Sciatic nerve (tissue), 2 donors: ENCODE measurements at regions not wholly inside any gene's neighbourhood (a gene's known extent, or its start where the extent isn't known, plus 50 kb on each side); places are given as distances from the start of the nearest gene placed in this dataset.

Source experiments
- ATAC-seq: fragments of 200-7000 bp; cut with Tn5 transposase; one replicate; pipeline ENCODE4 v1.9.1; 2020; ENCODE audit warnings: mild to moderate bottlenecking, moderate library complexity
- DNase-seq: peaks from one replicate; pipeline ENCODE4 v3.0.0-alpha.2; 2020; ENCODE audit warnings: low spot score
- intact Hi-C: fragments of 100-400 bp; cut with DNase I; formaldehyde crosslinking; loops from one replicate; pipeline ENCODE4 v1.14.2; 2022
- donor health status: DM: no; HTN: no; CAD: no.
- donor health status: DM: no; HTN: no; CAD: no.

DNA sequence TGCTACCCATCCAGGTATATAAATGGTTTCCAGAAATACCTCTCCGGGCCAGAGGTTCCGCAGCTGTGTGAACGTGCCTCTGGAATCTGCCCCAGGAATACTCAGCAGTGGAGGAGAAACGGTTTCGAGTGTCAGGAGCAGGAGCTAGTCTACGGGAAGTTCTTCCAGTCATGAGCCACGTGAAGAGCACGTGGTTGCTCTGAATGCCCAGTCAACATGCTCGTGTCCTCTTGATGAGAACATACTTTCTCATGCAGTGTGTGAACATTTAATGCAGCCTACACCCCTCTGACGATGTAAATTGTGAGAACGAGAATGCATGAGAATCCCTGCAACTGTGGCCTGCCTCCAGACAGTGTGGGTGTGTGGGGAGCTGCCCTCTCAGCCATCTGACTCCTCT is 277.0 kb upstream of the SHH start:
- ATAC-seq (no peak), DNase-seq (no peak)
- intact Hi-C loops, result no loop called here

DNA sequence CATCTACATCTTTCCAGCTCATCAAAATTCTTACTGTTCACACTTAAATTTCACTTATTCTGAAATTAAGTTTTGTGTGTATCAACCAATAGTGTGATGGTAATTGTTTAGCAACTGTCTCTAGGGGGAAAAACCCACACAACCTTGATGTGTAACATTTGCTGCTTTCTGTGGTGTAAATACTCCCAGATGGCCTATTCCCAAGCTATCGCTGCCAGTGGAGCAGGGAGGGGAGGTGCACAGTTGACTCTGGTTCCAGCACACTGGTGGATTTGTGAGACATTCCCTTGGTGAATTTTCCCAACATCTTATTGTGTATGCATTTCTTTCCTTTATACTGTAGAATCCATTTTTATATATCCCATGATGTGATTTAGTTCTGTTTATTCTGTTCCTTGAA is 275.9 kb upstream of the SHH start:
- ATAC-seq (no peak), DNase-seq (no peak)
- intact Hi-C loops, result no loop called here

DNA sequence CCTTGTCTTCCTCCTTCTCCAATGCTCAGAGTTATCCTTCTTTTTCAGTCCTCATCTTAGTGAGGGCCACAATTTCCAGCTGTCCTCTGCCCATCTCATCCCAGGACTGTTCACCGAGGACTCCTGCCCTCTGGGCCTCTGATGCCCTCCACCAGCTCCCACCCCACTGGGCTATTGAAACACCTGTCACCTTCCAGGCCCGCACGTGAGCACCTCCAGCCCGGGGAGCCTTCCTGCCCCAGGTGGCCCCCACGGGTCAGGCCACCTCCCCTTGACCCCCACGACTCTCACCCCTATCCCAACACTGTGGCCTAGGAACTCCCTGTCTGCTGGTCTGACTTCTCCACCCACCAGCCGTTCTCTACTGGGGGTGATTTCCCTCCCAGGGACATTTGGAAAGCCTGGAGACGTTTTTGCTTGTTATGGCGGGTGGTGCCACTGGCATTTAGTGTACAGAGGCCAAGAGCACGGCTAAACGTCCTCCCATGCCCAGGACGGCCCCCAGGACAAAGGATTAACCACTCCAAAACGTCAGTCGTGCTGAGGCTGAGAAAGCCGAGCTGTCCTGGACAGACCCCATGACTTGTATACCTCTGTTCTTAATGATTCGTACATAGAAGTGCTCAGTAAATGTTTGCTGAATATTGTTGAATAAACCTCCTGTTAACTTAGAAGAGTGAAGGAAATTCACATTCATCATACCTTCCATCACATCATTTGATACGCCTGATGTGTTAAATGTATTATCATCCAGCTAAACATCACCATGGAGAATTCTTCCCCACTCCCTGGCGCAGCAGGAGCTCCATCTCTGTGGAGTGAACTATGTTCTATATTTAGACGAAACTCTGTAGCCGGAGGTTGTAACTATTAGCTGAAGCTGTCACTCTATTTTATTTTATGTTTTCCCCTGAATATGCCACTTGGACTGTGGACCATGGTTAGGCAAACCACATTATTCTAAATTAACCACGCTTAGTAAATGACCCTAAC is 270.1 kb upstream of the SHH start:
- intact Hi-C loops, result no loop called here
- DNase-seq, result no peak
- no peak for ATAC-seq

- intact Hi-C loops, result no loop called here
- DNase-seq, result no peak
- ATAC-seq, result no peak
Measured at GRCh38 chr7:156080596-156080995, 268.3 kb upstream of the SHH start.

- intact Hi-C loops, result no loop called here
- ATAC-seq (no peak), DNase-seq (no peak)
Measured at GRCh38 chr7:156080046-156080445, 267.8 kb upstream of the SHH start.

- intact Hi-C loops, result loop anchor here (1.0 kb wide), 1 partner anchor 43 kb away; no protein-coding TSS in a partner anchor
Measured at GRCh38 chr7:156079156-156079555, 266.9 kb upstream of the SHH start.

DNA sequence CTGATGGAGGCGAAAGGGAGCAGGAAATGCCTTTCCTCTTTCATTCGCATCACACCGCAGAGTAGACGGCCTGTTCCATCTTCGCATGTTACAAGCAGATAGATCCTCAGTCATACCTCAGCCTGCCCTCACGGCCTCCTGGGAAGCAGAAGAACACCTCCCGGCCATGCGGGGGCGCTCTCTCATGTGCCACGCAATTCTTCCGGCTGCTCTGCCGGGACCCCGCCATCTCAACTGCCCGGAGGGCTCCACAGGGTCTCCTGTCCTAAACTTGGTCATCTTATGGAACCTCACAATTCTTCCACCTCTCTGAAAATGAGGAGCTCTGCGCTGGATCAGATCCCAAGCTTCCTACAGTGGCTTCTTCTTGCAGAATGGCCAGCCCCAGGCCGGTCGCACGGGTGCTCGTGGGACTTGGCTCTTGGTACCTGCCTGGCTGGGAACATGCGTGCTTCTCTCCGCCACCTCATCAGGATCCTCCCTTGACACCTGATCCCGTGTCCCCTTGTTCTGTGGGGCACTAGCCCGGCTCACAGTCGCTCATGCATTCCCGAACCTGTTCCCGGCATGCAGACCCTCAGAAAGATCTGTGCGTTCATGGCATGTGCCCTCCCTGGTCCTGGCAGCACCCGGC is 262.8 kb upstream of the SHH start:
- DNase-seq (no peak), ATAC-seq (no peak)
- intact Hi-C loops, result no loop called here

More at GRCh38 chr7:156079156-156079555, 266.9 kb upstream of the SHH start:
- ATAC-seq (no peak), DNase-seq (no peak)

DNA sequence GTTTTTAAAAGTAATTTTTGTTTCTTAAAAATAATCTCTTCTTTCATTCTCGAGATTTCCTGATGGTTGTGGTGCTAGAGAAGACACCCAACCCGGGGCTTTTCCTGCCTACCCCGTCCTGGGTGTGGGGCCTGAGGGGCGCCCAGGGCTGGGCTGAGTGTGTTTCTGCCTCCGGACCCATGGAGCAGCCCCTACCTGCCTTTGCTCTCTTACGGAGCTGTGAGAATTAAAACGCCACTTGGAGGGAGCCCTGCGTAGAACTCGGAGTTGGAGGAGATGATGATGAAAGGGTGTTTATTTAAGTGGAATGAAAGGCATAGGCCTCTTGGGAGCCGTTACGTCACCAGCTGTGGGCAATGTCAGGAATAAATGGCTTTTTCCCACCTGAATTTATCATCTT is 261.8 kb upstream of the SHH start:
- no peak for DNase-seq
- intact Hi-C loops, result no loop called here
- ATAC-seq, result no peak

DNA sequence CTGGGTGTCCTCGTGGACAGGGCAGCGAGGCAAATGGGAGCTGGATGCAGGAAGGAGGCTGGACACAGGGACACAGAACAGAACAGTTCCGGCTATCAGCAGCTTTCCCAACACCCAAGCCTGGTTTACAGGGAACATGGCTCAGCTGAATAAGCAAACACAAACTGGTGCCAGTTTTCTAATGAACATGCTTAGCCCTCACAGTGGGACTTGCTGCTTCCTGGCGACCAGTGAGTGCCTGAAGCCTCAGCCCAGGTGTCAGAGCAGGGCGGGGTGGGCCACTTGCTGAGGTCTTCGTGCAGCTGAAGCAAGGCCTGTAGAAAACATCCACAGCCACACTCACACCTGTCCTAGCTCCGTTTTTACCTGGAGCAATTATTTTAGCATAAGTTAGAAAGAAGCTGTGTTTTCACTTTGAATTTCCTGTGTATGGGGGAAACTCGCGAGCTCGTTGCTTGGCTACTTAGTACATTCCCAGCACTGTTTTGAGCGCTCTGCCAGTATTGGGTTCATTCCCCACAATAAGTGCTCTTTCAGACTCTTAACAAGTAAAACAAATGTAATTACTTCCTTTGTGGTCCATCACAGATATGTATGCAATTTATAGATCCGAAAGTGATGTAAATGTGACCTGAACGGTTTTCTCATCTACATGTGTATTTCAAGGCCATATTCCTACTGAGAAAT is 261.2 kb upstream of the SHH start:
- ATAC-seq, result no peak
- intact Hi-C loops, result no loop called here
- no peak for DNase-seq

GRCh38 chr7:156071612-156072011 is 259.3 kb upstream of the SHH start:
- intact Hi-C loops, result no loop called here
- DNase-seq, result no peak
- ATAC-seq, result no peak

- ATAC-seq (no peak), DNase-seq (no peak)
- intact Hi-C loops, result no loop called here
Measured at GRCh38 chr7:156069891-156070290, 257.6 kb upstream of the SHH start.

- intact Hi-C loops, result no loop called here
- DNase-seq (no peak), ATAC-seq (no peak)
Measured at GRCh38 chr7:156067156-156067555, 254.9 kb upstream of the SHH start.

DNA sequence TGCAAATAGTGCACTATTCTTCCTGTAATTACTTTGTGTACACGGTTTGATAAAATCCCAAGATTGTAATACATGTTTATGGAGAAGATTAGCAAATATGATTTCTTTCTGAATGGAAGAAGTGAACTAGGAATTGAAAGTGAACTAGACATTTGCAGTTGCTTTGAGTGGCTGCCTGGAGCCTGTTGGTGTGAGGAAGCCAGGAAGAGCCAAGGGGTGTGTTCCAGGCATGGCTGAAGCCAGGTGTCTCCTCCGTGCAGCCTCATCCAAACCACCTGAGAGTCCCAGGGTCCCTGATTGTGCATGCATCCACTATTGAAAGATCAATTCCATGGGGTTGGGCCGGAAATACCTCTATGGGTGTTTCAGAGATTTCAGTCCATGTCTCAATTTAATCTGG is 253.1 kb upstream of the SHH start:
- ATAC-seq (no peak), DNase-seq (no peak)
- intact Hi-C loops, result no loop called here

DNA sequence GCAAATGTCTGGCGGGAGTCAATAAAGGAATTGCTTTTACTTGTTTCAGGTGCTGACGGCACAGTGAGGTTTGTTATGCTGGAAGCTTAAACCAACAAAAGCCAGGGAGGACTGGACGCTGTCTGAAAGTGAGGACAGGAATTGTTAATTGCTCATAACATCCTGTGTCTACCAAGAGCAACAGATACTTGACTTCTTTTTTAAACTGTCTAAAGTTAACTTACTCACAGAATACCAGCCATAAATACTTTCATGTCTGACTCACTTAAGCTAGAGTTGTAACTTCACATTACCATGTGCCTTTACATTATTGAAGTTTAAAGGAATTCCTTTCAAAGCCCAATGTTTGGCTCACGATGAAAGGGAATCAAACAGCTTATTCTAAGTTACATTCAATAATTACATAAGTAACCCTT is 252.7 kb upstream of the SHH start:
- intact Hi-C loops, result no loop called here
- DNase-seq (no peak), ATAC-seq (no peak)

- no peak for ATAC-seq
- intact Hi-C loops, result no loop called here
- DNase-seq, result no peak
Measured at GRCh38 chr7:156063241-156063810, 251.1 kb upstream of the SHH start.

DNA sequence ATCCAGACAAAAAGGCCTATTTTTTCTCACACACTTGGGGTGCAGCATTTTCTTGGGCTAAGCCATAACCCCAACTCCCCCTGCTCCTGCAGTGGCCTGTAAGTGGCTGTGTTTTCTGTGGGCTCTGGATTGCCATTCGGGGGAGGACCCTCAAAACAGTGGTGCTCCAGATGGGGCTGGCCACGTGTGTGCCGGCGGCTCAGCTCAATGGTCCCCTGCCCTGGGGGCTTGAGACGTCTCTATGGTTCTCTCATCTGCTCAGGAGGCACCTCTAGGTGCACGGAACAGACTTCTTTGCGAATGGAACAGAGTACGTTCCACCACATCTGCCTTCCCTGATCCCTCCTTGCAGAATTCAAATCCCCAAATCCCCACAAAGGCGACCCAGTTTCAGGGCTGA is 250.0 kb upstream of the SHH start:
- DNase-seq (no peak), ATAC-seq (no peak)
- intact Hi-C loops, result no loop called here

DNA sequence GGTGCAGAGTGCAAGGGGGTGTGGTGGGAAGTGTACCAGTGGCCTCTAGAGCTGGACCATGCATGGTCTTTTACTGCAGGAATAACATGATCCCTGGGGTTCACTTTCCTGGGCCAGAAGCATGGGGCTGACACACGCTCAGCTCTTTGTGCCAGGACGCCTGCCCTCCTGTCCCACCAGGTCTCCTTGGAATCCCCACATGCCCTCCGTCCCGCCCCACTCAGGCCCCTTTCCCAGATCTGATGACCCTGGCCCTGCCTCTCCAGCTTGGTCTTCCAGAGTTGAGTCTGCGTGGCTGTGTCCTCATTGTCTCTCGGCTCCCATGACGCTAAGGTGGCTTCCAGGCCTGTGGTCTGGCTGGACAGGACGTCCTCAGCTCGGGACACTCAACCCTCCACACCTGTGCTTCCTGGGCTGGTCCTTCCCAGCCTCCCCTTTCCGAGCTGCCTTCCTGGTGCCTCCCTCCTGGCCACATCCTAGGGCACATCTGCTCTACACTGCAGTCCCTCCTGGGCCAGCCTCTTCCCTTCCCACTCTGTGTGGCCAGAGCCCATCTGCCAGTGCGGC is 249.5 kb upstream of the SHH start:
- no peak for ATAC-seq
- DNase-seq, result no peak
- intact Hi-C loops, result no loop called here

- ATAC-seq, result no peak
- intact Hi-C loops, result no loop called here
- DNase-seq, result no peak
Measured at GRCh38 chr7:156060925-156061324, 248.7 kb upstream of the SHH start.

- DNase-seq (no peak), ATAC-seq (no peak)
- intact Hi-C loops, result no loop called here
Measured at GRCh38 chr7:156059369-156059768, 247.1 kb upstream of the SHH start.
